GM18502 (cell line): ENCODE measurements at regions not wholly inside any gene's neighbourhood (a gene's known extent, or its start where the extent isn't known, plus 50 kb on each side); places are given as distances from the start of the nearest gene placed in this dataset.
A peak's percentile ranks its signal among the peaks of the same experiment; 100 is the strongest.
"Not testable (repeated sequence)": the region's sequence is repeated elsewhere in the genome, so short reads cannot be mapped to it uniquely, and the experiment has no call there.

Experiments used
- ATAC-seq: cut with Tn5 transposase; IDR thresholded peaks from one replicate; pipeline ENCODE4 v1.9.1; 2021; ENCODE audit warnings: mild to moderate bottlenecking; ENCODE audit not compliant: unreplicated experiment, poor library complexity

DNA sequence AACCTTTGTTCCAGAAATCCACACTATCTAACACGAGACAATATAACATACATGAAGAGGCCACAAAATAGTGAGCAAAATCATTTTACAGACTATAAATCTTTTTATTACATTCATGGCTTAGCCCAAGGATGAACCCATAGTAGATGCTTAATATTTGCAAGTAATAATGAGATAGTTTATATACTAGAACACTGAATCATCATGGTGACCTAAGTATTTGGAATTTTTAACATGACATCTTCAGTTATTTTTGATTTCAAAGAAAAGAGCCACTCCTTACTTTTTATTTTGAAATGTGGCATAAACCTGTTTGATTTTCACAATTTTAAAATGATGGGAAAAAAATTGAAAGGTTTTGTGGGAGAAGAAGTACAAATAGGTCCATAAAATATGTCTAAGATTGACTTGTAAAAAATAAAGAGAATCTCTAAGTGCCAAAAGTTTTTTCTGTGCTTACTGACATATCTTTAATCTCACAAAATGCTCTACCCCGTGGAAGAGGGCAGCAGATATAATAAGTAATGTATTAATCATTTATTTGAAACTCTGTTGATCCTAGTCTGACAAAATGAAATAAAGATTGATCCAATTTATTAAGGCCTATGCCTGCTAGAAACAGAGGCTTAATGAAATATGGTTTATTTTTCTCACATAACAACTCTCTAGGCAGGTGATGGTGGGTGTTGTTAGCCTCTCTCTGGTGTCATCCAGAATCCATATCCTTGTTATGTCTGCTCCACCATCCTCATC is 224.5 kb upstream of the CENPE start:
- no peak for ATAC-seq

DNA sequence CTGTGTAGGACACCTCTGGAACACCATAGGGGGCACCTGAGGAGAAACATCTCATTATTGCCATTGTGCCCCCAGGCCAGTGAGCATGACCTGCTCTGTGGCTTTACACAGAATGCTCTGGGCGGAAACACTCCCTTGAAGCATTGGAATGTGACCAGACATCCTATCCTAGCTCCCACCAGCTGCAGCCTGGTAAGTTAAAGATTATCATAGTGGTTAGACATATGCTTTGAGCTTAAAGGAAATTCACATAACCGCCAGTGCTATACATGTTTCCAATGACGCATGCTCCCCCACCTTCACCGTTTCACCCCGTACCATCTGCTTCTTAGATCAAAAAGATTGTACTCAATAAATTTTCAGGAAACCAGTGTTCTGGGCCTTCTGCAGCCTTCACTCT is 217.7 kb upstream of the CENPE start:
- no peak for ATAC-seq

DNA sequence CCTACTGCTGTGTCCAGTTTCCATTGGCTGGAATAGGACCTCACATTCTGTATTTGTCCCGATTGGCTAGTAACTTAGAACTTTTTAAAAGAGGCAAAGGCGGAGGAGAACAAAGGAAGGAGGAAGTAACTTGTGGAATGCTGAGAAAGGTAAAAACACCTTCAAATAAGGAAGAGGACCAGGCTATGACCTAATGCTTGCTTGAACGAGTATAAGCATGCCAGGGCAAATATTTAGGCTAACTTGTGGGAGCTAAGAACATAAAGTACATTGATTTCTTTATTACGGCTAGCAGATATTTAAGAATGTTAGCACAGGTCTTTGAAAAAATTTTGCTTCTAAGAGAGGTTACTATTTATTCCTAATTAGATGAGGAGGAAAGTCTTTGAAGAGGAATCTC is 214.5 kb upstream of the CENPE start:
- not testable (repeated sequence) for ATAC-seq

DNA sequence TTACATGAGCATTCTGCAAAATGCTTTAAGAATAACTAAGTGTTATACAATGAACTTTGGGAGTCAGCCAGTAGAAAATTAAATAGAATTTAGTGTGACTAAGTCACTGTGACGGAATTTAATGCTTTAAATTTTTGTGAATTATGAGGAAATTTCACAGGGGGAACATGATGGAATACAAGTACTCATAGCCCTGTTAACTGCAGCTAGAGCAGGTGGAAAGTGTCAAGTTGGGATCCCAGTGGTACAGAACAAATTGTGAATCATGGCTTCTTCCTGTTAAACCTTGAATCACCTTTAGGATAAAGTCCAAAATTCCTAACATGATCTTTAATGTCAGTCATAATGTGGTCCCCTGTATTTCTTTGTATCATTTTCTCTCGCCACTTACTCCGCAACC is 212.2 kb upstream of the CENPE start:
- no peak for ATAC-seq

DNA sequence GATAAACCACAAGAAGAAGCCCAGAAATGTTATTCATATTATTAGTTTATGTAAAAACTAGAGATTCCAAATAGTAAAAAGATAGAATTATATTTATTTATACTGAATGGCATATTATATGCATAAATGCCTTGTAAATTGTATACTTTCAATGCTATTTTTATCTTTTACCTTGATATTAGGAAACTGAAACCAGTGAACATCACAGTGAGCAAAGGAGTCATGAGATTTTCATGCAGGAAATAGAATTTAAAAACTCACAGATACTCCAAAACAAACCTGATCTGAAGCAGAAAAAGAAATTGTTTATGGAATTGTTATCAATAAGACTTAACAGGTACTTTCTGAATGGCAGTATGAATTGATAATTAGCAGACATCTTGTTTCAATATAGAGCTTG is 207.3 kb upstream of the CENPE start:
- peak; percentile 78 for ATAC-seq

DNA sequence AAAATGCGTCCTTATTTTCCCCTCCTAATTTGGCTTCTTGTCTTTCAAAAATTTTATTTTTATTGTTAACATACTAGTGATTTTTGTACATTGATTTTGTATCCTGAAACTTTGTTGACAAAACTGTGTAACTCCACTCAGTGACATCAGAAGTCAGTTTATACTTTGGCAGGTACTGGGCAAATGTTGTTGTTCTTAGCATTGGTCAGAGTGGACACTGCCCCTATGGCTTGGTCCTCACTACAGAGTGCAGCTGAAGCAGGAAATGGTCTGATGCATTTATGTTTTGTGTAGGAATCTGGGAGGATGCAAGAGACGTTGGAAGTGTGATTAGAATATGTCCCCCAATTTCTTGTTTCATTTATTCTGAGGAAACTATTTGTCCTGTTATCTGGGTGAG is 205.5 kb upstream of the CENPE start:
- no peak for ATAC-seq

DNA sequence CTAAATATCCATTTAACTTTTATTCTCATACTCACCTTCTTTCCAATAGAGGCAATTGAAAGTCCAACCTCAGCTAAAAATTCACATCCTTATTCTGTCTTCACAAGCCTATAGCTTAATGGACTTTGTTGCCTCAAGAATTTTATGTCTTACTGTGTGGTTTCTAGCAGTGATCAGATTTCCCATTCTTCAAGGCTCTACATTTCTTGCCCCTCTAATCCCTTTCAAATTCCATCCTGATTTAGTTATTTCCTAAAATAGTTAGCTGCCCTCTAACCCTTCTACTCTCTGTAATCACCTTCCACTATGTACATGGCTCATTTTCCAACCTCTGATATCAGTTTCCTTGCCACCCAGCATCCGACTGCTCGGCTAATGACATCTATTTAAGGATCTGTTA is 204.1 kb upstream of the CENPE start:
- ATAC-seq, result no peak

DNA sequence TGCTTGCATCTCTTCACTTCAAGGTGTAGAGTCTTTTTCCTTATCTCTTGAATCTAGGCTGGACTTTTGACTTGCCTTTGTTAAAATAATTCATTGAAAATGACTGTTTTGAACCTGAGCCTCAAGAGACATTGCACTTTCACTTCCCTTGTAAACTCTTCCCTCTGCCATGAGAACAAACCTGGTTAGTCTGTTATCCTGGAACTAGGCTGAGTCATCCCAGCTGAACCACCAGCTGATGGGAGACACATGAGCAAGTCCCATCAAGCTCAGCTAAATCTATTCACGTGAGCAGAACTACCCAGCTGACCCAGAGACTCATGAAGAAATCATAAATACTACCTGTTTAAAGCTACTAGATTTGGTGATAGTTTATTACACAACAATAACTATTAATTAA is 202.3 kb upstream of the CENPE start:
- ATAC-seq, result peak; percentile 75

DNA sequence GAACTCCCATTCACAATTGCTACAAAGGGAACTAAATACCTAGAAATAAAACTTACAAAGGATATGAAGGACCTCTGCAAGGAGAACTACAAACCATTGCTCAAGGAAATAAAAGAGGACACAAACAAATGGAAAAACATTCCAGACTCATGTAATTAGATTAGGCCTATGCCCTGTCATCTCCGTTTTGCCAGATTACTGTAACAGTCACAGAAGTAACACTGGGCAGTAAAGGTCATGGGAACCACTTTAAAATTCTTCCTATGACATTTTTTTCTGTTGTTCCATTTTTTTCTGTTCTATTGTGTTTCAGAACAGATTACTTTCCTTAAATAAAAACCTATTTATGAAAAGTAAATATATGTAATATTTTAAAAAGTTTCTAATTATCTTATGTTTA is 199.4 kb upstream of the CENPE start:
- no peak for ATAC-seq

DNA sequence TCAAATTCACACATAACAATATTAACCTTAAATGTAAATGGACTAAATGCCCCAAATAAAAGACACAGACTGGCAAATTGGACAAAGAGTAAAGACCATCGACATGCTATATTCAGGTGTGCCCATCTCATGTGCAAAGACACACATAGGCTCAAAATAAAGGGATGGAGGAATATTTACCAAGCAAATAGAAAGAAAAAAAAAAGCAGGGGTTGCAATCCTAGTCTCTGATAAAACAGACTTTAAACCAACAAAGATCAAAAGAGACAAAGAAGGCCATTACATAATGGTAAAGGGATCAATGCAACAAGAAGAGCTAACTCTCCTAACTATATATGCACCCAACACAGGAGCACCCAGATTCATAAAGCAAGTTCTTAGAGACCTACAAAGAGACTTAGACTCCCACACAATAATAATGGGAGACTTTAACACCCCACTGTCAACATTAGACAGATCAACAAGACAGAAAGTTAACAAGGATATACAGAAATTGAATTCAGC is 189.4 kb upstream of the CENPE start:
- not testable (repeated sequence) for ATAC-seq

DNA sequence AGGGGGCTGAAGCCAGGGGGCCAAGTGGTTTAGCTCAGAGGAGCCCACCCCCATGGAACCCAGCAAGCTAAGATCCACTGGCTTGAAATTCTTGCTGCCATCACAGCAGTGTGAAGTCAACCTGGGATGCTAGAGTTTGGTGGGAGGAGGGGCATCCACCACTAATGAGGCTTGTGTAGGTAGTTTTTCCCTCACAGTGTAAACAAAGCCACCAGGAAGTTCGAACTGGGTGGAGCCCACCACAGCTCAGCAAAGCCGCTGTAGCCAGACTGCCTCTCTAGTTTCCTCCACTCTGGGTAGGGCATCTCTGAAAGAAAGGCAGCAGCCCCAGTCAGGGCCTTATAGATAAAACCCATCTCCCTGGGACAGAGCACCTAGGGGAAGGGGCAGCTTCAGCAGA is 187.4 kb upstream of the CENPE start:
- not testable (repeated sequence) for ATAC-seq

DNA sequence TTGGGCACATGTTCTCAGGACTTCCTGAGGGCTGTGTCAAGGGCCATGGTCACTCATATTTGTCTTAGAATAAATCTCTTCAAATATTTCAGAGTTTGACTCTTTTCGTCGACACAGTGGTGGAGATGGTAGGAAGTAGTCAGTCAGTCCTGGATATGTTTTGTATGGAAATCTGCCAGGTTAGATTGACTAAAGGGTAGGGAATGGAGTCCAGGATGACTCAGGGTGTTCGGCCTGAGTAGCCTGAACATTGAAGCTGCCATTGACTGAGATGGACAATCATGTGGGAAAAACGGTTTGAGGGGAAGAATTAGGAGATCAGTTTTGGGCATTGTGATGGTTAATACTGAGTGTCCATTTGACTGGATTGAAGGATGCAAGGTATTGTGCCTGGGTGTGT is 177.1 kb upstream of the CENPE start:
- no peak for ATAC-seq

DNA sequence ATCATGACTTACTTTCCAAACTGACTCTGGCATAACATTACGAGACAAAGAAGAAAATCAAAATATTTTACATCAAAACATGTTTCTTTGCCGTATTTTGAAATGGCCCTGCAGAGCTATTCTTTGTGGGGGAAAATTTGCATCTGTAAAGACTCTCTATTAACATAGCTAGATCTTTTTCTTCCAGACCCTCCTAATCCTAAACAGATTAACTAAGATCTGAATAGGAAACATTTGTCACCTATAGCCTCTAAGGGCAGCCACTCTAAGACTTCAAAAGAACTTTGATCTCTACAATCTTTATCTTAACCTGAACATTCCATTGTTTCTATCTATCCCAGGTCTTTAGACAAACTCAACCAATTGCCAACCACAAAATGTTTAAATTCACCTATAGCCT is 176.6 kb upstream of the CENPE start:
- no peak for ATAC-seq

DNA sequence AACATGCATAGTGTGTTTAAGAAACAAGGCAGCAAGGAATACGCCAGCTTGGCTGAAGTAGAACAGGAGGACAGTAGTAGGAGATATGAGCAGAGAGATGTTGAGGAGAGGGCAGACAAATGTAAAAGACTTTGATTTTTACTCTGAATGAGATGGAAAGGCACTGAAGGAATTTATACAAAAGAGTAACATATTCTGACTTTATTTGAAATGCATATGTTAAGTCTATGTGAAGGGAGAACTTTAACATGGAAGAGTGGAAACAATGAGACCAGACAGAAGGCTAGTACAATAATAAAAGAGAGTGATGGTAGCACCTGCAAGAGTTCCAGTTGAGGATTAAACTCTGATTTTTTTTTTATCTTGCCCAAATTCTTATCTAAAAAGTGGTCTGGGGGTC is 176.2 kb upstream of the CENPE start:
- no peak for ATAC-seq

DNA sequence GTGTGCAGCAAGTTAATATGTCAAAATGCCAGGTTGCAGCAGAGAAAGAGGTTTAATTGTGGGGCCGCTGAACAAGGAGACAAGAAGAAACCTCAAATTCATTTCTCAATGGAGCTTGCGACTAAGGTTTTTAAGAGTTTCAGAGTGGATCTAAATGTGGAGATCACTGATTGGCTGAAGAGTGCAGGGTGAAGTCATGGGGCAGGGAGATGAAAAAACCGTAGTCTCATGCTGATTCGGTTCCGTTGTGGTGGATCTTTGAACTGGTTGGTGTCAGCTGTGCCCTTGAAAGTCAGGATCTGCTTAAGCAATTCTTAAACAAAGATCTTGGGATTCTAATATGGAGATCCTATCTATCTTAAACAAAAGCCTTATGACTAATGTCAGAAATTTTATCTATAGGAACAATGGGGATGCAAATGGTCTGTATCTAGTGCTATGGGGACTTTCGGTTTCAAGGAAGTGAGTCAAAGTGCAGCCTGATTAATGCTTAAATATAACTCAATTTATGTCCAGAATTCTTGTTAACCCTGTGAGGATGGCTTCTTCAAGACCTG is 173.9 kb upstream of the CENPE start:
- no peak for ATAC-seq

DNA sequence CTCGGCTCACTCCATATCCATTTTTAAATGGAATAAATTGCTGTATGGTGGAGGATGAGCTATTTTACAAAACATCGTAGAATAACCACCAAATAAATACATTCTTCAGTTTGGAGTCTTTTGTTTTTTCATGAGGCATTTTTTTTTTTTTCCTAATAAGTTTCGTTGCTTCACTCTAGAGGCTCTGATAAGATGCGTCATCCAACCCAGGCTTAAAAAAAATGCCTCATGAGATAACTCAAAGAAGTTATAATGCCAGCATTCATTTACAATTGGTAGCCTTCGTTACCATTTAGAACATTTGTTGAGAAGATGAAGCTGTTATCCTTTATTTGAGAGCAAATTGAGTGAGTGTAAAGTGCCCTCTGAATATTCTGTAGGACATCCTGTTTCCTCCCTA is 172.2 kb upstream of the CENPE start:
- no peak for ATAC-seq

DNA sequence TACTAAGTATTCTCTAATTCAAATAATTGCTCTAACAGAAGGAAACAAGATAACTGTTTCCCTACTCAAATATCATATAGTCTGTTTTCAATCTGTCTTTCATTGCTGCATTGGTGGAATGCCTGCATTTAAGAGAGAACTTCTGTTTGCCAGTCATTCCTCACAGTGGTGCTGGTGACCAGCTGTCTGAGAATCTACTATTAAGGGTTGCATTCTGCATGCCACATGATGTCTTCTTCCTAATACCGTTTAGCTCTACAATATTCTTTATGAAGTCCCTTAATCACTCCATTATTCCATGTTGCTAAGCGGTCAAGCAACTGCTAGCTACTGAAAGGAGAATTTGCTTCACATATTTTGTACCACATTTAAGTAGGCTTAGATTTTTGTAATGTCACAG is 167.1 kb upstream of the CENPE start:
- no peak for ATAC-seq

DNA sequence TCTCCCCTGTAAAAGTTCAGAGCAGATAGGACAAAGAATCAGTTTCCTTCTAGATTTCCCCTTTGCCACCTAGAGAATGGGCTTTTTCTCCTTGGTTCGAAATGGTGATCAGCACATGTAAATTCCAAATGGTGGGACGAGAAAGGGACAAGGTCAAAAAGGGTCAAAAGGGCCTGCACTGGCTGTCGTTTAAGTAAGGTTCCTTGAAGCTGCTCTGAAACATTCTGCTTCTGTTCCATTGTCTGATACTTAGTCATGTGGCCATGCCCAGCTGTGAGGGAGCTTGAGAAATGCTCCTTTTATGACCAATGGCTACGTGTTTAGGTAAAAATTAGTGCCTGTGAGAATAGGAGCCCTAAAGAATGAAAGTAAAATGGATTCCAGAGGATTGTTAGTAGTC is 165.9 kb upstream of the CENPE start:
- ATAC-seq, result no peak

DNA sequence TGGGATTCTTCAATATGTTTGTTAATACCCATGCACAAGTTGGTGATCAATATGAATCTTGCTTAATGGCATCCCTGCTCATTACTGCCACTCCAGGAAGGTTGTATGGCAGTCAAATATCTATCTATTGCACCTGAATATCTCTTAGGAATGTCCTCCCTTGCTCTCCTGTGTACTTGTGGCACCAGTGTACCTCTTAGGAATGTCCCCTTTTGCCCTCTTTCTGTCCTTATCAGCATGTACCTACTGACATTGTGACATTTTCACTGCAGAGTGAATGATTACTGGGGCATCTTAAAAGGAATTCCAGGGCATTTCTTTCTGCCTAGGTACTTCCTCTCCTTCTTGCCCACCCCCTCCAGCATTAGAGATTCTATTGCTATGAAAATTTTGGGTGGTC is 163.8 kb upstream of the CENPE start:
- ATAC-seq, result no peak

DNA sequence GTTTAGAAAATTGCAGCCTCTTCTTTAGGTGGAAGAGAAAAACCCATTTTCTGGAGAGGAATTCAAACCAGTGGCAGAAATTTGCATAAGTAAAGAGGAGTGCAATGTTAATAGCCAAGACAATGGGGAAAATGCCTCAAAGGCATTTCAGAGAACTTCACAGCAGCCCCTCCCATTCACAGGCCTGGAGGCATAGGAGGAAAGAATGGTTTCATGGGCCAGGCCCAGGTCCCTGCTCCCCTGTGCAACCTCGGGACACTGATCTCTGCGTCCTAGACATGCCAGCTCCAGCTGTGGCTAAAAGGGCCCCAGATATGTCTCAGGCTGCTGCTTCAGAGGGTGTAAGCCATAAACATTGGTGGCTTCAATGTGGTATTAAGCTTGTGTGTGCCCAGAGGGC is 161.8 kb upstream of the CENPE start:
- ATAC-seq, result no peak

DNA sequence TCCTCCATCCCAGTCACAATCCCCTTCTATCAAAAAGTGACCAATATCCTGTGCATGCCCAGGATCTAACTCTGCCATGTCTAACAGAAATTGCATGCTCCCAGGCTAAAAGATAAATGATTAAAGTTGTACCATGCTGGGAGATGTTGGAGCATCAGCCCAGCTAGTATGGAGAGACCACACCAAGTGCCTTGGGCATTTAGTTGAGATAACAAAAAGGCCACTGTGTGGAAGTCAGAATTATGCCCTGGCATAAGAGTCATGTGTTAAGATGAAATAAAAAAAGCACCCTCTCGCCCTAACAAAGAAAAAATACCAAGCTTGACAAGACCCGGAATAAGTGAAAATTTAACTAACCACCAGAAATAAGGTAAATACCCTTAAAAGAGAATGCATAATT is 155.9 kb upstream of the CENPE start:
- no peak for ATAC-seq

DNA sequence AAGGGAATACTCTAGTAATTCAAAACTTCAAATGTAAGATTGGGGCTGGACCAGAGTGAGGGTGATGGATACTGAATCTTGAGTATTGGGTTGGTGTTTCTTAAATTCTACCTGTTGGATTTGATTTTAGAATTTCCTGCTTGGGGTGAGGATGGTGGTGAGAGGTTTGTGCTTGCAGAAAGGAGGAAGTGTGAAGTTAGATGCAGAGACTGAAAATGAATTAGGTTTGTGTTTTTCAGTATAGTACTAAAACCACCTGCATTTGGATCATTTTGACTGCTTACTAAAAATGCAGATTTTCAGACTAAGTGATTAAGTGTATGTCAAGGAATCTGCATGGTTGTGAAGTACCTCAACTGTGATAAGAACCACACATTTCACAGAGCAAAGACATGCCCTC is 131.5 kb upstream of the CENPE start:
- no peak for ATAC-seq
